Smooth muscle cell (in vitro differentiated cells): ENCODE measurements at regions not wholly inside any gene's neighbourhood (a gene's known extent, or its start where the extent isn't known, plus 50 kb on each side); places are given as distances from the start of the nearest gene placed in this dataset.

Experiments used
- DNase-seq: peaks from one replicate; lab custom pipeline; 2025; ENCODE audit not compliant: unreplicated experiment; lab: John Stamatoyannopoulos, UW
- H2AFZ ChIP-seq: fragments of 200-600 bp; sonication (generic); 2 replicates; pipeline ENCODE4 v1.6.0; 2016; ENCODE audit warnings: antibody characterized with exemption, low read depth, mild to moderate bottlenecking
- H3F3A ChIP-seq: fragments of 200-600 bp; sonication (generic); 2 replicates; pipeline ENCODE4 v1.6.0; 2017; ENCODE audit warnings: antibody characterized with exemption, low read depth
- H3K27ac ChIP-seq: fragments of 200-600 bp; sonication (generic); 2 replicates; pipeline ENCODE4 v1.5.1; 2016; ENCODE audit warnings: low read depth, mild to moderate bottlenecking
- H3K27me3 ChIP-seq: fragments of 200-600 bp; sonication (generic); 2 replicates; pipeline ENCODE4 v1.6.1; 2016; ENCODE audit warnings: low read depth, mild to moderate bottlenecking
- H3K36me3 ChIP-seq: fragments of 200-600 bp; sonication (generic); 2 replicates; pipeline ENCODE4 v1.5.1; 2016; ENCODE audit warnings: low read depth
- H3K4me1 ChIP-seq: fragments of 200-600 bp; sonication (generic); 2 replicates; pipeline ENCODE4 v1.5.1; 2016; ENCODE audit warnings: low read depth
- H3K4me2 ChIP-seq: fragments of 200-600 bp; sonication (generic); 2 replicates; pipeline ENCODE4 v1.6.0; 2016; ENCODE audit warnings: mild to moderate bottlenecking
- H3K4me3 ChIP-seq: fragments of 200-600 bp; sonication (generic); 2 replicates; pipeline ENCODE4 v1.5.1; 2016; ENCODE audit warnings: mild to moderate bottlenecking
- H3K79me2 ChIP-seq: fragments of 200-600 bp; sonication (generic); 2 replicates; pipeline ENCODE4 v1.6.0; 2016; ENCODE audit warnings: low read depth, mild to moderate bottlenecking
- H3K9ac ChIP-seq: fragments of 200-600 bp; sonication (generic); 2 replicates; pipeline ENCODE4 v1.6.0; 2016; ENCODE audit warnings: low read depth
- H3K9me3 ChIP-seq: fragments of 200-600 bp; sonication (generic); replicated peaks from 2 replicates; pipeline ENCODE4 v1.5.1; 2016; ENCODE audit warnings: low read depth
- H4K20me1 ChIP-seq: fragments of 200-600 bp; sonication (generic); 2 replicates; pipeline ENCODE4 v1.6.0; 2016; ENCODE audit warnings: low read depth
- CTCF ChIP-seq: fragments of 200-600 bp; sonication (generic); IDR thresholded peaks from 2 replicates; pipeline ENCODE4 v1.5.1; 2017; ENCODE audit warnings: borderline replicate concordance, mild to moderate bottlenecking, antibody characterized with exemption; ENCODE audit not compliant: insufficient read depth, poor library complexity, severe bottlenecking
- WGBS: methylation state at CpG from one replicate; pipeline ENCODE4 v1.1.7; 2016; ENCODE audit warnings: low lambda C conversion rate; 5-methylcytosine and 5-hydroxymethylcytosine counted together

GRCh38 chr5:91978221-91978882 is 595.2 kb upstream of the ARRDC3 start:
- no peak overlapping the region for H3K27ac ChIP-seq

DNA sequence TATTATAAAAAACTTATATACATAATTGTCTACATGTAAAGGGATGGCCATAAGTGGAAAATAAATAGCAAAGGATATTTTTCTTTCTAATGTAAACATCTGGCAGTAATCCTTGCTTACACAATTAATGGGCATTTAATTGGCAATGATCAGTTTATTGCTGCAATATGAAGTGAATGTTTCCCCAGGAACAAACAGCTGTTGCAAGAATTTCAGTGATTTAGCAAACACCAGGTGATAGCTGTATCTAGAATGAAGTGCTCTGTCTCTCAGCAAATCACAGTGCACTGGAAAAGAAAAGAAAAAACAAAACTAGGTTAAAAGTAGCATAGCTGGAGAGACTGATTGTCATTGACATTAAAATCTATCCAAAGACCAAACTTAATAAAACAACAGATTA is 594.5 kb upstream of the ARRDC3 start:
- Histone ChIP-seq H3K4me2 (no peak overlapping the region), H3K79me2 (no peaks in the 10 kb centered on the region), H2AFZ (no peak overlapping the region), H3F3A (no peaks in the 10 kb centered on the region), H3K9ac (no peak overlapping the region), H3K9me3 (no peaks in the 10 kb centered on the region), H4K20me1 (no peaks in the 10 kb centered on the region), H3K36me3 (no peaks in the 10 kb centered on the region), H3K4me1 (no peaks in the 10 kb centered on the region), H3K4me3 (no peak overlapping the region), H3K27ac (no peak overlapping the region), H3K27me3 (no peaks in the 10 kb centered on the region)
- no peak for TF ChIP-seq CTCF
- no peak for DNase-seq

More at GRCh38 chr5:91978221-91978882, 595.2 kb upstream of the ARRDC3 start:
- Histone ChIP-seq H3K4me1 (no peaks in the 10 kb centered on the region), H2AFZ (no peak overlapping the region), H3K27me3 (no peaks in the 10 kb centered on the region), H3K4me3 (no peak overlapping the region), H3K9me3 (no peaks in the 10 kb centered on the region), H3K4me2 (no peak overlapping the region), H3K79me2 (no peaks in the 10 kb centered on the region), H3K36me3 (no peaks in the 10 kb centered on the region), H3F3A (no peaks in the 10 kb centered on the region), H3K9ac (no peak overlapping the region), H4K20me1 (no peaks in the 10 kb centered on the region)
- no peak for TF ChIP-seq CTCF
- WGBS, result 88% methylated on average over 2 of the region's 2 CpGs
- no peak for DNase-seq

GRCh38 chr5:91976451-91976850 is 593.3 kb upstream of the ARRDC3 start:
- Histone ChIP-seq H3K4me2 (no peak overlapping the region), H3K79me2 (no peaks in the 10 kb centered on the region), H3K4me1 (no peaks in the 10 kb centered on the region), H3K9ac (no peak overlapping the region), H4K20me1 (no peaks in the 10 kb centered on the region), H3F3A (no peaks in the 10 kb centered on the region), H2AFZ (no peak overlapping the region), H3K27ac (no peak overlapping the region), H3K36me3 (no peaks in the 10 kb centered on the region), H3K27me3 (no peaks in the 10 kb centered on the region), H3K9me3 (no peaks in the 10 kb centered on the region), H3K4me3 (no peak overlapping the region)
- 81% methylated on average over 3 of the region's 3 CpGs for WGBS
- DNase-seq, result no peak
- TF ChIP-seq CTCF, result no peak

DNA sequence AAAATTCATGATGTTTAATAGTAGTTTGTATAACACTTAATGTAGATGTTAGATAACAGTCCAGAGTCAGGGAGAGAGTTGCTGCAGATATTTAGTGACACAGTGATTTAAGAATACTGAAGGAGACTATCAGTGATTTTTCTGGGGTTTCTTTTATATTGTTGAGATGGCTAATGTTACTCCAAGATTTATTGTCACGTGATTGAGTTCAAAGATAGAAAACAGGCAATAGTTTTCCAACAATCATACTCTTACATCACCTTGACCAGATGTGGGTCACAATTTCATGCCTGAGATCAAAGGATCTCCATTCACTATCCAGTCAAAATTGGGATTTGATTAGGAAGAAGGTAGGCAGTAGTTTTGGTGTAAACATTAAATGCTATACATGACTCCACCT is 580.0 kb upstream of the ARRDC3 start:
- no peaks in the 10 kb centered on the region for H3K79me2 ChIP-seq
- no peaks in the 10 kb centered on the region for H4K20me1 ChIP-seq
- DNase-seq, result no peak
- no peaks in the 10 kb centered on the region for H3F3A ChIP-seq
- H3K9me3 ChIP-seq, result no peaks in the 10 kb centered on the region
- H3K27me3 ChIP-seq, result no peaks in the 10 kb centered on the region
- no peak for TF ChIP-seq CTCF
- WGBS, result 81% methylated on average over 1 of the region's 1 CpG
- H2AFZ ChIP-seq, result no peak overlapping the region
- no peak overlapping the region for H3K4me3 ChIP-seq
- H3K36me3 ChIP-seq, result no peaks in the 10 kb centered on the region
- no peak overlapping the region for H3K27ac ChIP-seq
- H3K4me1 ChIP-seq, result no peaks in the 10 kb centered on the region
- H3K9ac ChIP-seq, result no peak overlapping the region
- H3K4me2 ChIP-seq, result no peak overlapping the region
